Uterus (tissue), 2 donors: ENCODE measurements at regions not wholly inside any gene's neighbourhood (a gene's known extent, or its start where the extent isn't known, plus 50 kb on each side); places are given as distances from the start of the nearest gene placed in this dataset.

Experiments
- POLR2A ChIP-seq, 2 donors: fragments of 450-650 bp; IDR thresholded peaks; one replicate each; pipeline ENCODE4 v1.6.1; 2016; ENCODE audit warnings: antibody characterized with exemption in 2 of 2, mild to moderate bottlenecking in 1 of 2, moderate library complexity in 1 of 2
- TF ChIP-seq, protein P1 (sequence below), 4 experiments: fragments of 200-600 bp in 2 of 4; fragments of 450-650 bp in 2 of 4; sonication (generic) in 2 of 4; IDR thresholded peaks; one replicate each; pipeline ENCODE4 v1.5.1; 2016 to 2019; ENCODE audit warnings: antibody characterized with exemption in 4 of 4, mild to moderate bottlenecking in 2 of 4, moderate library complexity in 1 of 4

DNA sequence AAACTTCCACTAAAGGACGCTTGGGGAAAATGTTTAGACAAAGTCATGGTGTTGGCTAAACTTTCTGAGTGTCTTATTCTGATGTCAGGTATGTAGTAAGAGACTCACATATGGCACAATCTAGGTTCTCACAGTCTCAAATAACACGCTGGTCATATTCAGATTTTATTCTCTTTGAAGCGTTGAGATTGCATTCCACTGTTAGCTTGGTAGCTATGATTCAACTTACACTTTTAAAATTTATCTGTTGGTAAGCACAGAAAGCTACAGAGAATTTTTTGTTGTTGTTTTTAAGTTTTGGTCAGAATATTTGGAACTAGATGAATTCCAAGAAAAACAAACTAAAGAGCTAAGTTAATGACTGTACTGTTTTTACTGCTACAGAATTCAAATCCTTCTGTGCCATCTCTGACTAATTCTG is 126.7 kb downstream of the PRRX1 start:
- TF ChIP-seq, protein P1, sequence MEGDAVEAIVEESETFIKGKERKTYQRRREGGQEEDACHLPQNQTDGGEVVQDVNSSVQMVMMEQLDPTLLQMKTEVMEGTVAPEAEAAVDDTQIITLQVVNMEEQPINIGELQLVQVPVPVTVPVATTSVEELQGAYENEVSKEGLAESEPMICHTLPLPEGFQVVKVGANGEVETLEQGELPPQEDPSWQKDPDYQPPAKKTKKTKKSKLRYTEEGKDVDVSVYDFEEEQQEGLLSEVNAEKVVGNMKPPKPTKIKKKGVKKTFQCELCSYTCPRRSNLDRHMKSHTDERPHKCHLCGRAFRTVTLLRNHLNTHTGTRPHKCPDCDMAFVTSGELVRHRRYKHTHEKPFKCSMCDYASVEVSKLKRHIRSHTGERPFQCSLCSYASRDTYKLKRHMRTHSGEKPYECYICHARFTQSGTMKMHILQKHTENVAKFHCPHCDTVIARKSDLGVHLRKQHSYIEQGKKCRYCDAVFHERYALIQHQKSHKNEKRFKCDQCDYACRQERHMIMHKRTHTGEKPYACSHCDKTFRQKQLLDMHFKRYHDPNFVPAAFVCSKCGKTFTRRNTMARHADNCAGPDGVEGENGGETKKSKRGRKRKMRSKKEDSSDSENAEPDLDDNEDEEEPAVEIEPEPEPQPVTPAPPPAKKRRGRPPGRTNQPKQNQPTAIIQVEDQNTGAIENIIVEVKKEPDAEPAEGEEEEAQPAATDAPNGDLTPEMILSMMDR (IDR thresholded peaks at IDR 0.05) = no peak
- TF ChIP-seq POLR2A (IDR thresholded peaks at IDR 0.05) = no peak
